ENCODE measurements at regions not wholly inside any gene's neighbourhood (a gene's known extent, or its start where the extent isn't known, plus 50 kb on each side); places are given as distances from the start of the nearest gene placed in this dataset.
"Not testable (repeated sequence)": the region's sequence is repeated elsewhere in the genome, so short reads cannot be mapped to it uniquely, and the experiment has no call there.

GRCh38 chr1:229134381-229135217 is 136.3 kb upstream of the RAB4A start:
- TF ChIP-seq CTCF (IDR thresholded peaks at IDR 0.05); POLR2A (IDR thresholded peaks at IDR 0.05); POLR2AphosphoS5 (IDR thresholded peaks at IDR 0.05); EP300 (IDR thresholded peaks at IDR 0.05; ENCODE audit: low read depth): not testable (repeated sequence)
